Panc1 (cell line): ENCODE measurements at regions not wholly inside any gene's neighbourhood (a gene's known extent, or its start where the extent isn't known, plus 50 kb on each side); places are given as distances from the start of the nearest gene placed in this dataset.

Experiments
- POLR2AphosphoS5 ChIP-seq: IDR thresholded peaks from 2 replicates; pipeline ENCODE4 v1.6.1; 2012; ENCODE audit warnings: mild to moderate bottlenecking, low read depth, low read length, moderate library complexity
- SIN3A ChIP-seq: IDR thresholded peaks from 2 replicates; pipeline ENCODE4 v1.6.1; 2012; ENCODE audit warnings: low read depth, mild to moderate bottlenecking, low read length, moderate library complexity, borderline replicate concordance; ENCODE audit not compliant: insufficient read depth
- TF ChIP-seq, protein P1 (sequence below): fragments of 450-650 bp; IDR thresholded peaks from 2 replicates; pipeline ENCODE4 v1.5.1; 2017; ENCODE audit warnings: mild to moderate bottlenecking
- TF ChIP-seq, protein P2 (sequence below), 2 experiments: IDR thresholded peaks; 2 replicates each; pipeline ENCODE4 v1.6.1; 2011 to 2012; ENCODE audit warnings: low read depth in 2 of 2, control low read depth in 1 of 2, low read length in 1 of 2, mild to moderate bottlenecking in 1 of 2, moderate library complexity in 1 of 2; ENCODE audit not compliant: insufficient read depth in 1 of 2

DNA sequence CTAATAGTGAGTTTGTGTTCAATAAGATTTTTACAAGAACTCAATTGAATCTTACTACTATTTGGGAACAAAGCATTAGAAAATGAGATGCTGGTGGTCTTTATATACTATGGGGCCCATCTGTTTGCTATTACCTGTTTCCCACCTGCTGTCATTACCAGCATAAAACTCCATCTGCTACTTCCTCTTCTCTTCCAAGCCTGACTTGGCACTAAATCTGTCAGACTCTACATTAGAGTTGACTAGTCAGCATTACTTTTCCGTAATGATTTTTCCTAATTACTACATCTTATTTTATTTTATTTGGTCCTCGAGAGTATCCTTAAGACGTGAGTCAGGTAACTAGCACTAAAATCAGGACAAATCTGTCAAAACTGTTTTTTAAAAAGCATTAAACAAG is 68.1 kb upstream of the KRR1 start:
- TF ChIP-seq, protein P1, sequence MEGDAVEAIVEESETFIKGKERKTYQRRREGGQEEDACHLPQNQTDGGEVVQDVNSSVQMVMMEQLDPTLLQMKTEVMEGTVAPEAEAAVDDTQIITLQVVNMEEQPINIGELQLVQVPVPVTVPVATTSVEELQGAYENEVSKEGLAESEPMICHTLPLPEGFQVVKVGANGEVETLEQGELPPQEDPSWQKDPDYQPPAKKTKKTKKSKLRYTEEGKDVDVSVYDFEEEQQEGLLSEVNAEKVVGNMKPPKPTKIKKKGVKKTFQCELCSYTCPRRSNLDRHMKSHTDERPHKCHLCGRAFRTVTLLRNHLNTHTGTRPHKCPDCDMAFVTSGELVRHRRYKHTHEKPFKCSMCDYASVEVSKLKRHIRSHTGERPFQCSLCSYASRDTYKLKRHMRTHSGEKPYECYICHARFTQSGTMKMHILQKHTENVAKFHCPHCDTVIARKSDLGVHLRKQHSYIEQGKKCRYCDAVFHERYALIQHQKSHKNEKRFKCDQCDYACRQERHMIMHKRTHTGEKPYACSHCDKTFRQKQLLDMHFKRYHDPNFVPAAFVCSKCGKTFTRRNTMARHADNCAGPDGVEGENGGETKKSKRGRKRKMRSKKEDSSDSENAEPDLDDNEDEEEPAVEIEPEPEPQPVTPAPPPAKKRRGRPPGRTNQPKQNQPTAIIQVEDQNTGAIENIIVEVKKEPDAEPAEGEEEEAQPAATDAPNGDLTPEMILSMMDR = no peak
- TF ChIP-seq POLR2AphosphoS5 = no peak
- no peak for TF ChIP-seq SIN3A
- TF ChIP-seq, protein P2, sequence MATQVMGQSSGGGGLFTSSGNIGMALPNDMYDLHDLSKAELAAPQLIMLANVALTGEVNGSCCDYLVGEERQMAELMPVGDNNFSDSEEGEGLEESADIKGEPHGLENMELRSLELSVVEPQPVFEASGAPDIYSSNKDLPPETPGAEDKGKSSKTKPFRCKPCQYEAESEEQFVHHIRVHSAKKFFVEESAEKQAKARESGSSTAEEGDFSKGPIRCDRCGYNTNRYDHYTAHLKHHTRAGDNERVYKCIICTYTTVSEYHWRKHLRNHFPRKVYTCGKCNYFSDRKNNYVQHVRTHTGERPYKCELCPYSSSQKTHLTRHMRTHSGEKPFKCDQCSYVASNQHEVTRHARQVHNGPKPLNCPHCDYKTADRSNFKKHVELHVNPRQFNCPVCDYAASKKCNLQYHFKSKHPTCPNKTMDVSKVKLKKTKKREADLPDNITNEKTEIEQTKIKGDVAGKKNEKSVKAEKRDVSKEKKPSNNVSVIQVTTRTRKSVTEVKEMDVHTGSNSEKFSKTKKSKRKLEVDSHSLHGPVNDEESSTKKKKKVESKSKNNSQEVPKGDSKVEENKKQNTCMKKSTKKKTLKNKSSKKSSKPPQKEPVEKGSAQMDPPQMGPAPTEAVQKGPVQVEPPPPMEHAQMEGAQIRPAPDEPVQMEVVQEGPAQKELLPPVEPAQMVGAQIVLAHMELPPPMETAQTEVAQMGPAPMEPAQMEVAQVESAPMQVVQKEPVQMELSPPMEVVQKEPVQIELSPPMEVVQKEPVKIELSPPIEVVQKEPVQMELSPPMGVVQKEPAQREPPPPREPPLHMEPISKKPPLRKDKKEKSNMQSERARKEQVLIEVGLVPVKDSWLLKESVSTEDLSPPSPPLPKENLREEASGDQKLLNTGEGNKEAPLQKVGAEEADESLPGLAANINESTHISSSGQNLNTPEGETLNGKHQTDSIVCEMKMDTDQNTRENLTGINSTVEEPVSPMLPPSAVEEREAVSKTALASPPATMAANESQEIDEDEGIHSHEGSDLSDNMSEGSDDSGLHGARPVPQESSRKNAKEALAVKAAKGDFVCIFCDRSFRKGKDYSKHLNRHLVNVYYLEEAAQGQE (IDR thresholded peaks at IDR 0.05; ENCODE audit: insufficient read depth in 1 of 2, low read depth in 2 of 2, low read length in 1 of 2) = no peak
